HG03025 (cell line): ENCODE measurements at regions not wholly inside any gene's neighbourhood (a gene's known extent, or its start where the extent isn't known, plus 50 kb on each side); places are given as distances from the start of the nearest gene placed in this dataset.
"Not testable (repeated sequence)": the region's sequence is repeated elsewhere in the genome, so short reads cannot be mapped to it uniquely, and the experiment has no call there.

Experiments used
- ATAC-seq: cut with Tn5 transposase; IDR thresholded peaks from one replicate; pipeline ENCODE4 v1.9.1; 2021; ENCODE audit warnings: mild to moderate bottlenecking, moderate library complexity; ENCODE audit not compliant: unreplicated experiment, low FRiP score

DNA sequence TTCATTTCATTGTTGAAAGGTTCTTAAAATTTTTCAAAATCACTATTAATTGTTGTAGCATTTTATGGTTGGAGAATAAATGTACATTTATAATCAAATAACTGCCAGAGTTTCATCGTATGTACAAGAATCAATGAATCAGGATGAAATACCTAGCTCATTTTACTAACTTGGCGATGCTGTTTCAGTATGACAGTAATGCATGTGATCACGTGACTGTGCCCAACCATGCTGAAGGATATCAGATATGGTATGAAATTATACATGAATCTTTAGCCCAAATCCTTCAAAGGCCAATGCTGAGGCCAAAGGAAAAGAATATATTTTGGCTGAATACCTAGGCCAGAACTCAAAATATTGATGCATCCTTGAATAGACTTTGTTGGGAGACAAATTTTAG lies 288.3 kb upstream of the TGFBR2 start:
- ATAC-seq, result no peak

DNA sequence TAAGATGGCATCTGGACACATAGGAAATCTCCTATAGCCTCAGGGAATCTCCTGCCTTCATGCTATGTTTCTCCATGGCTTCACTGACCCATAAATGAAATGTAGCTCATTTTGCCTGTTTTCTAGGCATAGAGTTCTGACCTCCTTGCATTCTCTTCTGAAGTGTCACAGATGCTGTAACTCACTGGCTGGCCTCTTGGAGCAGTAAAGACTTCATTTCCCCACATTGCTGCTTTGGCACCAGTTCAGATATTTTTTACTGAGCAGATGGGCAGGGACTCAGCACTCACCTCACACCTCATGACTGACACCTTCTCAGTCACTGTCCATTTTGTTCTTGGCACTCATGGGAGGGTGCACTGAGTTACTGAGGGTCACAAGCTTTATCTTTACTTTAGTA lies 286.7 kb upstream of the TGFBR2 start:
- no peak for ATAC-seq

DNA sequence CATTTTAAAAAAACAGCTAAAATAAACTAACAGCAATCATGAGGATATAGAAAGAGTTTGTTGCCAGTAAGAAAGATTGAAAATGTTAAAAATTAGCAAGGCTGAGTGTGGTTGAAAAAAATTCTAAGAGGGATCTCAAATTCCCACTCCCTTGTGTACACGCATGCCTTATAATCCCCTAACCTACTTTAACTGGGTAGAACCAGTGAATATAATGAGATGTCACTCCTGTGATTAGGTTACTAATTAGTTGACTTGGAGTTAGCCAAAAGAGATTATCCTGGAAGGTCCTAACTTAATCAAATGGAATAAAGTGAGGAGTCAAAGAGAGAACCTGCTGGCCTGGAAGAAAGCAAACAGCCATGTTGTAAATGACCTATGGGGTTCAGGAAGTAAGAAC lies 286.0 kb upstream of the TGFBR2 start:
- no peak for ATAC-seq

- no peak for ATAC-seq
These were observed 285.3 kb upstream of the TGFBR2 start for GRCh38 chr3:30321065-30321464.

- not testable (repeated sequence) for ATAC-seq
These were observed 282.8 kb upstream of the TGFBR2 start for GRCh38 chr3:30323649-30324048.

GRCh38 chr3:30324587-30324986 lies 281.8 kb upstream of the TGFBR2 start:
- no peak for ATAC-seq

- not testable (repeated sequence) for ATAC-seq
These were observed 278.4 kb upstream of the TGFBR2 start for GRCh38 chr3:30327976-30328375.

- ATAC-seq, result not testable (repeated sequence)
These were observed 277.5 kb upstream of the TGFBR2 start for GRCh38 chr3:30328935-30329334.

DNA sequence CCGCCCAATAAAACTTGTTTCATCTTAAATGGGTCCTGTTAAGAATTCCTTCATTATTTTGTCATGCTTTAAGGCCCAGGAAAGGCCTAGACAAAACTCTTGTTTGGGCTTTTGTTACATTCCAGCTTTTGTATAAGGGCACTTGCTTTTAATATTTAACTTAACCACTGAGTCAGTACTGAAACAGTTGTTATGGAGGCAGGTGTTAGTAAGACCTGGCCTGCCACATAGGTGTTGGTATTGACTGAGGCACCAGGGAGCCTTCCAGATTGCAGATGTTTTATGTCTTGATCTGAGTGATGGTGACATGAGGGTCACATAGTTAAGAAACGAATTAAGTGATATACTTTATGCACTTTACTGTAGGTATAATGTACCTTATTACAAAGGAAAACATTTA lies 274.9 kb upstream of the TGFBR2 start:
- no peak for ATAC-seq

DNA sequence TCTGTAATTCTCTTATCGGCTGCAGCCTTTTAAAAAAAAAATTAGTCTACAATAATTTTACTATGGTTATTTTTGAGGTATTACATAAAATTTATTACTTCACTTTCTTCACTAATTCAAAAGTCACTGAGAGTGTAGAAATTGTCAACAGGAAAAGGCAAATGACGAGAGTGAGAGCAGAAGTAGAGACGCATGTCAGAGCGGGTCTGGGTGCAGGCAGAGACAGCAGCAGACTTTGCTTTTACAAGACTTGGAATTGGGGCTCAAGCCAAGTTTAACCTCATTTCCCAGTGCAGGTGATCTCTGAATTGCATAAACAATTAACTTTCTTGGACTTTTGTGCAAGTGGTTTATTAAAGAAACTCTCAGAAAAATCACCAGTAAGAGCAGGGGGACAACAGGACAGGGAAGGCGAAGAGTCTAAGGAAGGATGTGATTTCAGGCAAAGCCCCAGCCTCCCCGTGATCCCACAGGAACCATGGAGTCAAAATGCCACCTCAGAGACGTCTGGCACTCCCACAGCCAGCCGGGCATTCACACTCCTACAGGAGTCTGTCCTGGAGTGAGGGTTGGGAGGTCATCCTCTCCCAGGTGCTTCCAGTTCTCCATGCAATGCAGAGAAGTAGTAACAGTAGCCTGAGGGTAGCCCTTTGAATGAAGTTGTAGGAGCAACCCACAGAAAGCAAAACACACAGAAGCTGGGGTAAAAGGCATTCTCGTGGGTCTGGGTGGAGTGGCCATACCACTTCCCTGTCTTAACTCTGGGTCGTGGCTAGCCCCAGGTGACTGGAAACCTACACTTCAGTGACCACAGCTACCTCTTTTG lies 274.0 kb upstream of the TGFBR2 start:
- no peak for ATAC-seq

GRCh38 chr3:30333143-30333542 lies 273.3 kb upstream of the TGFBR2 start:
- ATAC-seq, result no peak

DNA sequence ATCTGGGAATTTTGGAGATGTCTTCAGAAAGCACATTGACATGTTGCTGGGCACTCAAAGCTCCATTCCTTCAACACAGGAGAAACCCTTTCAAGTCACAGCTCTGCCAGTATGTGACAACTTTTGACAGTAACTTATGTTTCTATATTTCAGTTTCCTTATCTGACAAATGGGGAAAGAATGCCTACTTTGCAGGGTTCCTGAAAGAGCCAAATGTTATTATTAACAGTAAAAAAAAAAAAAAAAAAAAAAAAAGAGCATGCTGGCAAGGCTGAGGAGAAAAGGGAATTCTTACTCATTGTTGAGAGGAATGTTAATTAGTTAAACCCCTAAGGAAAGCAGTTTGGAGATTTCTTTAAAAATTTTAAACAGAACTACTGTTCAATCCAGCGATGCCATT lies 272.5 kb upstream of the TGFBR2 start:
- no peak for ATAC-seq

- no peak for ATAC-seq
These were observed 265.9 kb upstream of the TGFBR2 start for GRCh38 chr3:30340500-30340899.

- ATAC-seq, result no peak
These were observed 265.3 kb upstream of the TGFBR2 start for GRCh38 chr3:30341079-30341478.

DNA sequence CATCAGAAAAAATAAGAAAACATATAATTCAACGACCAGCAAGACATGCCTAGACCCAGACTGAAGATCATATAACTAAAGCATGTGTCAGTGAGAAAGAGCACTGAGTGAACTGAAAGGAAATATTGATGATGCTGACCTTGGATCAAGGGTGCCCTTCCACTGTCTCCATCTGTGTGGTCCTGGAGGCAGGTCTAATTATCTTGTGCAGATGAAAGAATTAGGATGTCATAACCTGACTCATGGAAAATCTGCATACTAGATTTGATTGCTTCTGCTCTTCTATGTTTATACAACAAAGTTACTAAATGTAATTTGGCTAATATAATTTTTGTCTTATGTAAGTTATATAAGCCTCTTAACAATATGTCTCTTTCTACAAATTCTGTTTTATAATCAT lies 264.6 kb upstream of the TGFBR2 start:
- no peak for ATAC-seq

GRCh38 chr3:30342318-30343060 lies 263.9 kb upstream of the TGFBR2 start:
- no peak for ATAC-seq

- no peak for ATAC-seq
These were observed 263.2 kb upstream of the TGFBR2 start for GRCh38 chr3:30343067-30343831.

DNA sequence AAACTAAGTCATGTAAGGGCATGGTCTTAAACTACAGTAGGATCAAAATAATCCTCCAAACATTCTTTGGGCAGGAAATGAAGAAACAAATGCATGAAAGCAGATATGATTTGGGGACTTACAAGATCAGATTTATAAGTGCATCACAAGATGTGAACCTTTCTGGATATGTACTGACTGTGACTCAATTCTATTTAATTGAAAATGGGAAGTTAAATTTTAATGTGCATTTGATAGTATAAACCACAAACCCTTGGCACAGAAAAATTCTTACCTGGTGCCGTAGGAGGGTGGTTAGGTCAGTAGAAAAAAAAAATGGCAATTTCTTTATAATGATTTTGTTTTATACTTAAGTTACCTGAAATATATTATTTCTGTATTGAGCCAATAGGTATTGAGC lies 262.5 kb upstream of the TGFBR2 start:
- ATAC-seq, result no peak

- ATAC-seq, result no peak
These were observed 262.1 kb upstream of the TGFBR2 start for GRCh38 chr3:30344288-30344687.

- no peak for ATAC-seq
These were observed 259.5 kb upstream of the TGFBR2 start for GRCh38 chr3:30346933-30347320.

GRCh38 chr3:30347679-30348216 lies 258.7 kb upstream of the TGFBR2 start:
- ATAC-seq, result no peak
